Right lung (tissue), 2 donors: ENCODE measurements at regions not wholly inside any gene's neighbourhood (a gene's known extent, or its start where the extent isn't known, plus 50 kb on each side); places are given as distances from the start of the nearest gene placed in this dataset.
"Not testable (repeated sequence)": the region's sequence is repeated elsewhere in the genome, so short reads cannot be mapped to it uniquely, and the experiment has no call there.

Experiments
- DNase-seq, 2 donors: peaks; one replicate each; pipeline ENCODE4 v3.0.0-alpha.2; 2013

- no peak for DNase-seq
Observed at GRCh38 chr12:59345406-59345805, 250.4 kb upstream of the SLC16A7 start.

GRCh38 chr12:59344224-59344623, 251.6 kb upstream of the SLC16A7 start:
- DNase-seq, result no peak

GRCh38 chr12:59329462-59329861, 266.4 kb upstream of the SLC16A7 start:
- no peak for DNase-seq

- DNase-seq, result not testable (repeated sequence)
Observed at GRCh38 chr12:59328395-59329075, 267.3 kb upstream of the SLC16A7 start.

- not testable (repeated sequence) for DNase-seq
Observed at GRCh38 chr12:59326457-59326856, 269.4 kb upstream of the SLC16A7 start.

- DNase-seq, result peak; percentile 6 to 10
Observed at GRCh38 chr12:59322473-59322872, 273.4 kb upstream of the SLC16A7 start.

GRCh38 chr12:59321278-59321677, 274.6 kb upstream of the SLC16A7 start:
- no peak for DNase-seq

GRCh38 chr12:59320112-59320511, 275.7 kb upstream of the SLC16A7 start:
- DNase-seq, result no peak

- no peak for DNase-seq
Observed at GRCh38 chr12:59318940-59319339, 276.9 kb upstream of the SLC16A7 start.

GRCh38 chr12:59317598-59317997, 278.2 kb upstream of the SLC16A7 start:
- DNase-seq, result no peak

GRCh38 chr12:59316938-59317337, 278.9 kb upstream of the SLC16A7 start:
- no peak for DNase-seq

- not testable (repeated sequence) for DNase-seq
Observed at GRCh38 chr12:59316354-59316753, 279.5 kb upstream of the SLC16A7 start.

- DNase-seq, result no peak
Observed at GRCh38 chr12:59314209-59314608, 281.6 kb upstream of the SLC16A7 start.

- DNase-seq, result no peak
Observed at GRCh38 chr12:59304077-59304721, 291.6 kb upstream of the SLC16A7 start.

GRCh38 chr12:59298296-59298695, 297.5 kb upstream of the SLC16A7 start:
- DNase-seq, result no peak

- no peak for DNase-seq
Observed at GRCh38 chr12:59294221-59294620, 301.6 kb upstream of the SLC16A7 start.

- no peak for DNase-seq
Observed at GRCh38 chr12:59282999-59283398, 312.8 kb upstream of the SLC16A7 start.

- DNase-seq, result not testable (repeated sequence)
Observed at GRCh38 chr12:59273561-59273960, 322.3 kb upstream of the SLC16A7 start.

GRCh38 chr12:59268295-59268809, 327.5 kb upstream of the SLC16A7 start:
- no peak for DNase-seq

GRCh38 chr12:59260202-59260601, 335.6 kb upstream of the SLC16A7 start:
- no peak for DNase-seq

GRCh38 chr12:59252731-59253130, 332.4 kb upstream of the LRIG3 start:
- DNase-seq, result no peak

GRCh38 chr12:59250766-59251165, 330.5 kb upstream of the LRIG3 start:
- no peak for DNase-seq

- no peak for DNase-seq
Observed at GRCh38 chr12:59240048-59240447, 319.7 kb upstream of the LRIG3 start.
